ENCODE measurements at regions not wholly inside any gene's neighbourhood (a gene's known extent, or its start where the extent isn't known, plus 50 kb on each side); places are given as distances from the start of the nearest gene placed in this dataset.

GRCh38 chr2:222000326-222000725 is 298.5 kb downstream of the PAX3 start:
- ATAC-seq (no peak), DNase-seq (ENCODE audit: low spot score) (no peak), FAIRE-seq (no peak)
- no TSS peak for BruUV-seq (replicated peaks)
- no peak for TF ChIP-seq HES4 (CRISPR knock-in tag; IDR thresholded peaks at IDR 0.05; ENCODE audit: borderline replicate concordance)
- TF ChIP-seq MZF1 (CRISPR knock-in tag; IDR thresholded peaks at IDR 0.05; ENCODE audit: borderline replicate concordance), result no peak
- no peak for TF ChIP-seq GMEB2 (CRISPR knock-in tag; IDR thresholded peaks at IDR 0.05; ENCODE audit: low read depth)
- no peak for TF ChIP-seq FOXO1 (CRISPR knock-in tag; IDR thresholded peaks at IDR 0.05)
- TF ChIP-seq SNAI1 (CRISPR knock-in tag; IDR thresholded peaks at IDR 0.05; ENCODE audit: borderline replicate concordance), result no peak
- TF ChIP-seq RORA (CRISPR knock-in tag; IDR thresholded peaks at IDR 0.05), result no peak
- TF ChIP-seq SOX5 (CRISPR knock-in tag; IDR thresholded peaks at IDR 0.05; ENCODE audit: borderline replicate concordance), result no peak
- TF ChIP-seq MTA1 (CRISPR knock-in tag; IDR thresholded peaks at IDR 0.05; ENCODE audit: borderline replicate concordance), result no peak
- TF ChIP-seq SMAD3 (CRISPR knock-in tag; IDR thresholded peaks at IDR 0.05), result no peak
- TF ChIP-seq RBFOX2 (IDR thresholded peaks at IDR 0.05; ENCODE audit: low read depth, low read length), result no peak
- no peak for TF ChIP-seq ZNF143 (CRISPR knock-in tag; IDR thresholded peaks at IDR 0.05)
- H3K27me3 ChIP-seq (ENCODE audit: control insufficient read depth in 1 of 2, insufficient read depth in 2 of 2, low read length in 2 of 2), result no peaks in the 10 kb centered on the region
- no peaks in the 10 kb centered on the region for H4K20me1 ChIP-seq (ENCODE audit: insufficient read depth, low read length)
- no peaks in the 10 kb centered on the region for H3K9me3 ChIP-seq (ENCODE audit: low read length)
- ChIA-PET CTCF (ENCODE audit: low intra/inter-chr PET ratio, low total read pairs) (no interaction called here), POLR2A (no interaction called here)
- H3K36me3 ChIP-seq (replicated peaks in 1 of 2; ENCODE audit: control insufficient read depth in 1 of 2, insufficient read depth in 2 of 2, low read length in 2 of 2), result no peaks in the 10 kb centered on the region
- no peak overlapping the region for H2AFZ ChIP-seq (ENCODE audit: low read length)
- in situ Hi-C loops (cut with HindIII; ENCODE audit: extremely low pct_ligation_motif_present, low pct_unique_long_range_greater_than_20kb), result no loop called here
- no peak overlapping the region for H3K27ac ChIP-seq (ENCODE audit: extremely low read length, insufficient read depth, low read length)
- no peak overlapping the region for H3K4me3 ChIP-seq (replicated peaks in 1 of 3; ENCODE audit: insufficient read depth in 1 of 3, low read depth in 2 of 3, low read length in 3 of 3)
- no peak overlapping the region for H3K4me2 ChIP-seq (ENCODE audit: low read depth, low read length)
- H3K9ac ChIP-seq (ENCODE audit: insufficient read depth, low read depth, low read length), result no peak overlapping the region
- WGBS (ENCODE audit: low lambda C conversion rate), result 25% methylated on average over 3 of the region's 3 CpGs
- H3K79me2 ChIP-seq (ENCODE audit: insufficient read depth, low read length), result no peaks in the 10 kb centered on the region
- H3K4me1 ChIP-seq (ENCODE audit: insufficient read depth, low read length), result no peaks in the 10 kb centered on the region
- intact Hi-C loops (cut with micrococcal nuclease; ENCODE audit: unreplicated experiment), result no loop called here

Measured in HepG2 (cell line).